Left lung (tissue), 4 donors: ENCODE measurements at regions not wholly inside any gene's neighbourhood (a gene's known extent, or its start where the extent isn't known, plus 50 kb on each side); places are given as distances from the start of the nearest gene placed in this dataset.

Source experiments
- ATAC-seq: fragments of 200-7000 bp; cut with Tn5 transposase; one replicate; pipeline ENCODE4 v1.9.1; 2020; ENCODE audit warnings: moderate library complexity
- DNase-seq, 4 donors: peaks; one replicate each; pipeline ENCODE4 v3.0.0-alpha.2; 2013 to 2020
- H3K27ac ChIP-seq, 2 donors: fragments of 200-600 bp; sonication (generic) in 1 of 2; one replicate each; pipeline versions ENCODE4 v1.5.0 to v1.8.0; 2020 to 2021
- H3K27me3 ChIP-seq, 2 donors: fragments of 200-600 bp; sonication (generic) in 1 of 2; one replicate each; pipeline versions ENCODE4 v1.5.0 to v1.8.0; 2020 to 2021
- H3K36me3 ChIP-seq, 2 donors: fragments of 200-600 bp; sonication (generic) in 1 of 2; one replicate each; pipeline versions ENCODE4 v1.5.0 to v1.8.0; 2020 to 2021
- H3K4me1 ChIP-seq, 2 donors: fragments of 200-600 bp; one replicate each; pipeline ENCODE4 v1.8.0; 2021
- H3K4me3 ChIP-seq, 2 donors: fragments of 200-600 bp; sonication (generic) in 1 of 2; one replicate each; pipeline versions ENCODE4 v1.5.0 to v1.8.0; 2020 to 2021; ENCODE audit warnings: mild to moderate bottlenecking in 1 of 2
- H3K9me3 ChIP-seq, 2 donors: fragments of 200-600 bp; sonication (generic) in 1 of 2; one replicate each; pipeline versions ENCODE4 v1.5.0 to v1.8.0; 2020 to 2021
- intact Hi-C, 2 donors: fragments of 100-400 bp; cut with DNase I; formaldehyde crosslinking; loops; one replicate each; pipeline versions ENCODE4 v1.11.2 to v1.14.2; 2022
- TF ChIP-seq, protein P1 (sequence below), 2 donors: fragments of 200-600 bp; sonication (generic) in 1 of 2; IDR thresholded peaks; one replicate each; pipeline versions ENCODE4 v1.5.0 to v1.8.0; 2021; ENCODE audit warnings: antibody characterized with exemption in 2 of 2
- donor health status: DM: no; HTN: yes; CAD: no.
- donor health status: DM: no; HTN: no; CAD: no.

DNA sequence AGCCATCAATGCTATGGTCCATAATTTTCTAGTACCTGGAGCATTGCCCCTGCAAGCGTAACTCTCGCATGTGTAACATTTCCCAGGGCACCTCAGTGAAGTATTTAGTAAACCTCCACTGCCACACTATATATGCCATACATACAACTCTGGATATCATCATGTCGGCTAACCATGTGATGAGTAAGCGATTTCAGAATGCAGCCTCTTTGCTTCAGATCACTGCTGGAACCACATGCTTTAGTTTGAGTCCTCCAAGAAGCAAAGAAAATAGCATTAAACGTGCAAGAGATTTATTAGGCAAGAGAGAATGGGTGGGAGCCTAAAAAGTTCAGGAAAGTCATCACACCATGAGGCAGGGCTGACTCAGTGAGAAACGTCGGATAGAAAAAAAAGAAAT lies 635.6 kb upstream of the SLITRK5 start:
- Histone ChIP-seq H3K27ac (no peak overlapping the region), H3K27me3 (no peaks in the 10 kb centered on the region), H3K4me1 (no peaks in the 10 kb centered on the region), H3K4me3 (no peak overlapping the region), H3K36me3 (no peaks in the 10 kb centered on the region), H3K9me3 (no peaks in the 10 kb centered on the region)
- ATAC-seq (no peak), DNase-seq (no peak)
- TF ChIP-seq, protein P1, sequence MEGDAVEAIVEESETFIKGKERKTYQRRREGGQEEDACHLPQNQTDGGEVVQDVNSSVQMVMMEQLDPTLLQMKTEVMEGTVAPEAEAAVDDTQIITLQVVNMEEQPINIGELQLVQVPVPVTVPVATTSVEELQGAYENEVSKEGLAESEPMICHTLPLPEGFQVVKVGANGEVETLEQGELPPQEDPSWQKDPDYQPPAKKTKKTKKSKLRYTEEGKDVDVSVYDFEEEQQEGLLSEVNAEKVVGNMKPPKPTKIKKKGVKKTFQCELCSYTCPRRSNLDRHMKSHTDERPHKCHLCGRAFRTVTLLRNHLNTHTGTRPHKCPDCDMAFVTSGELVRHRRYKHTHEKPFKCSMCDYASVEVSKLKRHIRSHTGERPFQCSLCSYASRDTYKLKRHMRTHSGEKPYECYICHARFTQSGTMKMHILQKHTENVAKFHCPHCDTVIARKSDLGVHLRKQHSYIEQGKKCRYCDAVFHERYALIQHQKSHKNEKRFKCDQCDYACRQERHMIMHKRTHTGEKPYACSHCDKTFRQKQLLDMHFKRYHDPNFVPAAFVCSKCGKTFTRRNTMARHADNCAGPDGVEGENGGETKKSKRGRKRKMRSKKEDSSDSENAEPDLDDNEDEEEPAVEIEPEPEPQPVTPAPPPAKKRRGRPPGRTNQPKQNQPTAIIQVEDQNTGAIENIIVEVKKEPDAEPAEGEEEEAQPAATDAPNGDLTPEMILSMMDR (IDR thresholded peaks at IDR 0.05): no peak
- intact Hi-C loops: no loop called here

DNA sequence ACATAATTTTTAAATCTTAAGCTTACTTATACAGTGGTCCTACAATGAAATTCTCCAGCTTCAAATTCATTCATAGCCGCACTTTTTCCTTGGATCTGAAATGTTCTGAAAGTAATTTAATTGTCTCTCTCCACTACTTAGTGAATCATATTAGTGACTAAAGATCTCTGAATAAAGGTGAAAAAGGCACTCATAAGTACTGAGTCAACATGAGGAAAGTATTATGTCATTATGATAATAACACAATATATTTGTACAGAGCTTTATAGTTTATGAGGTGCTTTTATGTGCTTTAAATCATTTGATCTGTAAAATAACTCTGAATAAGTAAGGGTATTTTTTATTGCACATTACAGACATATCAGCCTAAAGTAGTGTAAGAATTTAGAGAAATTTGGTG lies 628.2 kb upstream of the SLITRK5 start:
- no peak overlapping the region for H3K4me3 ChIP-seq
- H3K27ac ChIP-seq: no peak overlapping the region
- no peak for DNase-seq
- peaks cover 0 to 8% of the 10 kb centered on the region in 2 donors for H3K9me3 ChIP-seq
- no peak for ATAC-seq
- H3K36me3 ChIP-seq: no peaks in the 10 kb centered on the region
- intact Hi-C loops: no loop called here
- no peaks in the 10 kb centered on the region for H3K4me1 ChIP-seq
- no peaks in the 10 kb centered on the region for H3K27me3 ChIP-seq
- TF ChIP-seq, protein P1 (IDR thresholded peaks at IDR 0.05): no peak

DNA sequence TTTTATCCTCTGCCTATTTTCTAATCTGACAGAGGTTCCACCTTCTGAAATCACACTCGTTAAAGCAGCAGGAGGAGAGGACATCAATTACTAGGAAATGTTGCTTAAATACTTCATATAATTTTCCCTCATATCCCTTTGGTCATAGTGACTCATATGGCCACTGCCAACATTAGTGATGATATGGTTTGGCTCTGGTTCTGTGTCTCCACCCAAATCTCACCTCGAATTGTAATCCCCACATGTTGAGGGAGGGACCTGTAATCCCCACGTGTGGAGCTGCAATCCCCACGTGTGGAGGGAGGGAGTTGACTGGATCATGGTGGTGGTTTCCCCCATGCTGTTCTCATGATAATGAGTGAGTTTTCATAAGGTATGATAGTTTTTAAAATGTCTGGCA lies 618.4 kb upstream of the SLITRK5 start:
- ATAC-seq: no peak
- TF ChIP-seq, protein P1 (IDR thresholded peaks at IDR 0.05): no peak
- H3K4me3 ChIP-seq: no peak overlapping the region
- H3K27me3 ChIP-seq: no peaks in the 10 kb centered on the region
- no peak overlapping the region for H3K27ac ChIP-seq
- no peaks in the 10 kb centered on the region for H3K36me3 ChIP-seq
- intact Hi-C loops: no loop called here
- no peak for DNase-seq
- no peaks in the 10 kb centered on the region for H3K4me1 ChIP-seq
- peaks cover 0 to 3% of the 10 kb centered on the region in 2 donors for H3K9me3 ChIP-seq

DNA sequence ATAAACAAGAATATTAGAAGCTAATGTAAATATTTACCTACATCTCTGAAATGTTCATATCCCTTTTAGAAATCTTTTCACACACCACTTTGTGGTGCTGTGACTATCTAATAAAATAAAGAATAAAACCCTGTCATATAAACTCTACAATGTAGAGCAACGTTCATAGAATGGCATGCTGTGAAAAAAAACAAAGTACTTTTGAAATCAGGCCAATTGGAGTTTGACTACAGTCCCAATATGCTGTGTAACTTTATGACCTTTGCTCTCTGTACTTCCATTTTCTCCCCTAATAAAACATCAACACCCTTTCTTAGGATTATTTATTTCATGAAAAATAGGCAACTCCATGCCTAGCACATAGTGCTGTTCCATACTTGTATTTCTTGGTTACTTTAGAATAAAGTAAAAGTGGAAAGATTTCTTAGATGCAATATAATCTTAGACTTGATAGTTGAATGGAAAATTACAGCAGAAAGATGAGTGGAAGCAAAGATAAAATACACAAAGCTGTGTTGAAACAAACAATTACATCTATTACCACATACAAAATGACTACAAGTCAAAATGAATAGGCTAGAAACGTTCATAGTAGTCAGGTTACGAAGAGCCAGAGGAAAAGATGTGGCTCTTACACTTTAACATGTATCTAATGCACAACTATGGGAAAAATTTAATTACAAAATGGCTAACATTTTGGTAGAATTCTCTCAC lies 613.2 kb upstream of the SLITRK5 start:
- intact Hi-C loops: no loop called here
- ATAC-seq (no peak), DNase-seq (no peak)
- TF ChIP-seq, protein P1 (IDR thresholded peaks at IDR 0.05): no peak
- Histone ChIP-seq H3K4me3 (no peak overlapping the region), H3K4me1 (no peaks in the 10 kb centered on the region), H3K9me3 (no peaks in the 10 kb centered on the region), H3K36me3 (no peaks in the 10 kb centered on the region), H3K27ac (no peak overlapping the region), H3K27me3 (no peaks in the 10 kb centered on the region)

DNA sequence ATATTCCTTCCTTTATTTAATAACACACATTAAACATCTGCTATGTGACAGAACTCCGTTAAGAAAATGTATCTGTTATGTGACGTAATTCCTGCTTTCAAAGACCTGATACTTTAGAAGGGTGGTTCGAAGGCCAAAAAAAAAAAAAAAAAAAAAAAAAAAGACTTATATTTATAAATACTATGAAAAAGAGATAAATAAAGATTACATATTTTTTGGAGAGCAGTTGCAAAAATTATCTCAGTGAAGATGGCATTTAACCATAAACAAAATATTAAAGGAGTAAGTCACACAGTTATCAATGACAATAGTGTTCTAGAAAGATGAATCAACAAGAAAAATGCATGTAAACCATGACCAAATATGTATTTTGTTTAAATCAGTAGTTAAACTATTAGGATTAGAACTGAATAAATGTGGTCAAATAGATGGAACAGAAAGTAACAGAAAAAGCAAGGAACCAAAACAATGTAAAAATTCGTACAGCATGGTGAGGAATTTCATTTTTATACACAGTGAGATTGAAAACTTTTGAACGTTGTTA lies 612.3 kb upstream of the SLITRK5 start:
- Histone ChIP-seq H3K9me3 (no peaks in the 10 kb centered on the region), H3K4me3 (no peak overlapping the region), H3K4me1 (no peaks in the 10 kb centered on the region), H3K27ac (no peak overlapping the region), H3K27me3 (no peaks in the 10 kb centered on the region), H3K36me3 (no peaks in the 10 kb centered on the region)
- ATAC-seq (no peak), DNase-seq (no peak)
- intact Hi-C loops: no loop called here
- TF ChIP-seq, protein P1 (IDR thresholded peaks at IDR 0.05): no peak
